COLO829 (cell line): ENCODE measurements at regions not wholly inside any gene's neighbourhood (a gene's known extent, or its start where the extent isn't known, plus 50 kb on each side); places are given as distances from the start of the nearest gene placed in this dataset.

Source experiments
- DNase-seq: peaks from one replicate; pipeline ENCODE4 v3.0.0; 2012; ENCODE audit warnings: low spot score

DNA sequence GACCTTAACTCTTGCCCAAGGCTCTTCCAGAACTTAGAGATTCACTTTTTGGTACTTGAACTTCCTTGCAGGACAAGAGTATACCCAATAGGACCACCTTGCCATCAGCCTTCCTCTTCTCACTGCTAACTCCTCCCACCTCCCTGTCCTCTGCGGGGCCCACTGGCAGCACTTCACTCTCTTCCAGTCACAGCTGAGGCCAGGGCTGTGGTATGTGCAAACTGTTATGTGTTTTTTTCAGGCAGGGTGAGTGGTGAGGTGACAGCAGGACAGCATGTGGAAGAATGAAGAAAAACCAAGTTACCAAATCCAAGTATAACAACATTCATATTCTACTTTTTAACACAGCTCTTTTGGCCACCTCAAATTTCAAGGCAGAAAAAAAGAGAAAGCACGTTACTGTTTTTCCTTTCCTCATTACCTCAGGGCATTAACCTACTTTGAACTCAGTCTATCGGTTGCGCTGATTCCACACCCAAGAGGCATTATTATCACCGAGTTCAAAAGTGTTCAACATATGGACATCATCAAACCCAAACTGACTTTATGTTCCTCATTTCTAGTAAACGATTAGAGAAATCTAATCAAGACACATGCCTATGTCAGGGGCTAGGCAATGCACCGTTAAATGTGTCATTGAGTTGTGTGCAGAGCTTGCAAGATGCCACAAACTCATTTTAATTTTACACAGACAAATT is 605.2 kb upstream of the SYT4 start:
- DNase-seq: no peak

DNA sequence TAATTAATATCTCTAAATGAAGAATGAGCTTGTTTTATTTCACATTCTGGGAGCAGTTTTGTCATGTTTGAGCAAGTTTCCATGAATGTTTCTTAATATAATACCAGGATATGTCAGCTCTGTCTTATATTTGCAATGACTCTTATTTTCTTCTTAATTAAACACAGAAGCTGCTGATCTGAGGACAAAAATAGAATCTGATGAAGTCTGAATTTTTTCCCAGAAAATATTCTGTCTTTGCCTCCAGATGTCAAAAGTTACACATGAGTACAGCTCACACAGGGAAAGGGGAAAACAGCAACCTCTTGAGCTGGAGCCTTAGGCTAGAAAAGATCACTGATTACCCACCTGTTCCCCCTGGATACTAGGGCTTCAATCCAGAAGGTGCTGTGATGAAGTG is 606.6 kb upstream of the SYT4 start:
- no peak for DNase-seq

DNA sequence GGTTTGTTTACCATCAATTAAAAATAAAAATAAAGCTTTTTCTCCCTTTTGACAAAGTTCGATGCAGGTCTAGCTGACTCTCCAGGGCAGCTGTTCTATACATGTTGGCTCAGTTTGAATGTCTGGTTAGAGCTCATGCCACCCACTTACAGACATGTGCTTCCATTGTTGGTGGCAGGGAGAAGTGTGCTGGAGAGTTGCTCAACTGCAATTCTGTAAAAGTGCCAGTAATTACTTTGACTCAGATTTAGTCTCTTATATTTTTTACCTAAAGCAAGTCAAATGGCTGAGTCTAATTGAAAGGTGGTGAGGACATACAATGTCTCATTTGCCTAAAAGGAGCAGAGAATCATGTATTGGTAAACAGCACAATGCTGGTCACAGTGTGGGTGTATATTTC is 609.1 kb upstream of the SYT4 start:
- no peak for DNase-seq

DNA sequence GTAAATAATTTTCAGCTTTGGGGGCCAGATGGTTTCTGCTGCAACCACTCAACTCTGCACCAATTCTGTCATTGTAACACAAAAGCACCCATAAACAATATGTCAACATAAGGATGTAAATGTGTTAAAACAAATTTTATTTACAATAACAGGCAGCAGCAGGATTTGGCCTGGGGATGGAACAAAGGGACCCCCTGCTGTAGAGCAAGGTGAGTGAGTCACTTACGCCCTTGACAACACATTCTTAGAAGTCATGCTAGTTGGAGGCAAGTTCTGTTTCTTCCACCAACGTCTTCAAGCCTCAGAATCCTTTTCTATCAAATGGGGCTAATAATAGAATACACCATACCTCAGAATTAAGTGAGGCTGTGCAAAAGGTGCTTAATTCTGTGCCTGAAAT is 610.2 kb upstream of the SYT4 start:
- DNase-seq: no peak

DNA sequence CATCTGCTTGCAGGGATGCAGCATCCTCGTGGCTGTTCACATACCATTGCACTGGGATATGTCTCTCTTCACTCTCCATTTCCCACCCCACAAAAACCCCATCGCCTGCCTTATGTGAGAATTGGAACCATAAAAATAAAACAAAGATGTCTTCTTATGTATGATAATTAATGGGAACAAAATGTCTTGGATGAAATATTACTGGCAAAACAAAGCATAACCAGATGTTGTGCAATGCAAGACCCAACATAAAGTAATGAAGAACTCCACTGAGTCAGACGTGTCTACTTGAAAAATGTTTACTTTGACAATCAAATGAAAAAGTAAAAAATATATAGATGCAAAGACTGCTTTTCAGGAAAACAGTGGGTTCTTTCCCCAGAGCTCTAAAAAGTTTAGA is 611.3 kb upstream of the SYT4 start:
- no peak for DNase-seq

DNA sequence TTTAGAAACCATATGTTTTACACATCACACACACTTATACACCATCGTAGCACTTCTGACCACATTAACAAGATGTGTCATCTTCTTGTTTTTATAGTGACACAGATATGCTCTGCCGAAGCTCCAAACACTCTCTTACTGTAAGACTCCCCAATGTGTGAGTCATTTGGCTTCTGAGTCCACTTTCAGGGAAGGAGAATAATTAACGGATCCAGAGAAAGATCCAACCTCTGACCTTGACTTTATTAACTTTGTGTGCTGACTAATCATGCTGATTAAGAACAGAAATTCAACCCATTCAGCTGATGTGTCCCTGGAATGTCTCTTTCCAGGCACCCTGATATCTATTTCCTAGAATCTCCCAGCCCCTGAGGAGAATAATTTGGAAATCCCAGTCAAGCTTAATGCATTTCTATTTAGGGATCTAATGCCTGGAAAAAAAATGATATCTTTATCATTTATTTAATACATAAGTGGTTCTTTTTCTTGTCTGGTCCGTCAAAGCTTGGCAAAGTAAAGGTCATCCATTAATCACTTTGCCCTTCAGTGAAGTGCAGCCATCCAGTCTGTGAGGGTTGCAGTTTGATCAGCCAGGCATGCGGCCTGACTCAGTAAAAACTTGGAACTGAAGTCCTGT is 615.8 kb upstream of the SYT4 start:
- peak; percentile 19 for DNase-seq

DNA sequence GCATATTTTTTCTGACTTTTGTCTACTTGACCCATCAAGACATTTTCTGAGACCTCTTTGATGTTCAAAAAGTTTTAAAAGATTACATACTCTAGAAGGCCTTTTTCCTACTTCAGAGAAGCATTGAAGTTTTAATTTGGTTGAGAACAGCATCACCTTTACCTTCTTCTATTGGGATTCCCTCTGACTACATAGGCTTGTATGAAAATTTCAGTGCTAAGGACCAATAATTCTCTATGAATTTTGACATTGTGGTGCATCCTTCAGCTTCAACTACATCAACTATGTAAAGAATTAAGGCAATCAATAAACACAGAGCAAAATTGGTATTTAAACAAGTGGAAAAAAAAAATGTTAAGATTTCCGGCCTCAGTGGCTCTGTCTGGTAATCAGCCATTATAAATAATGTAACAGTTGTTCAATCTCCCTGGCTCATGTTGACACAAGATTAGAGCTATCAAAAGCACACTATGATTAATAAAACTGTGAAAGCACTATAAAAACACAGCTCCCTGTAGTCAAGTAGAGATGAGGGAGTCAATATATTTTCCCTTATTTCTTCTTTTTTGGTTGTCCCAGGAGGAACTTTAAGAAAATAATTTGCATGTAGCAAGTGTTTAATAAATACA is 627.0 kb upstream of the SYT4 start:
- no peak for DNase-seq

DNA sequence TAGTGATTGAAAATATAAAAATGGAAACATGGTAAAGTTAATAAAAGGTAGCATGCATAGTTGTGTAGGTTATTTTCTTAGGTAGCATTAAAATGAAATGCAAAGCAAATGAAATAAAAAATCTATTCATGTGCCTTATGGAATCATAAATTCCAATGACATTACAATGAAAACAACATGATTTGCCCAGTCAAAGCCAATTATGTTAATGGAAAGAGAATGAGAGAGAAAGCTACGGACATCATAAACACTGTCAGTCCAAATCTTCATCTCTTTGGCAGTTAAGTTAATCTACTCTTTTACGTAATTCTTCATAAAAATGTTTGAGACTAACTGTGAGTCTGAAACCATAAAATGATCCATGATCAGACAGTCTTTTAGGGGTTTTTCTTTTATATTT is 636.7 kb upstream of the SYT4 start:
- DNase-seq: no peak

DNA sequence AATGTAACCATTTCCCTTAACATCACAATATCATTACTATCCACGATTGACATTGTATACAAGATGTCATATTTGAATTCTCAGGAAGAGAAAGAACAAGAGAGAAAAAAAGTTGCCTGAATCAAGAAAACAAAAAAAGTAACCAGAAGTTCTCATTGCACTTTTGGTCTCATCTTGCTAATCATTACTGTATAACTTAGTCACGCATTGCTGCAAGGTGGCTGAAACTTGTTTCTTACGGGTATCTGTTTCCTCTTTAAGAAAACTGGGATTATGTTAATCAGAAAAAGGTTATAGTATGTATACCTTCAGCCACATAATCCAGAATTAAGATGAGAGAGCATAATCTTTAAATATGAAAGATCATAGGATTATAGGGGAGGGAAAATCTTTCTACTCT is 639.7 kb upstream of the SYT4 start:
- no peak for DNase-seq

DNA sequence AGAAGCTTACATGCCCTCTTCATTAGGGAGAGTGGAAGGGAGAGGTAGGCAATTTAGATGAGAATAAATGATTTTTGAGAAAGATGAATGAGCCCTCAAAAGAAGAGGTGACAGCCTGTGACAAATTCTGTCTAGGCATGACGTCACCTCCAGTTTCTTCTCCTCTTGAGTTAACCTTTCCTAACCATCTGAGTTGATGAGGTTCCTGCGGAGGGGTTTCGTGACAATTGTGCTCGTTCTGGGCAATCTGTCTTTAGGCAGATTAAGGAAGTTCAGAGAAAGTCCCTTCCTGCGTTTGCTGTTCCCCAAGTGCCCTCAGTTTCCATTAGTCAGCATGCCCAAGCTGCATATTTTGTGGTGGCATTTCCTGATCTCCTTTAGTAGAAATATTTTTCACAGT is 640.2 kb upstream of the SYT4 start:
- DNase-seq: no peak

DNA sequence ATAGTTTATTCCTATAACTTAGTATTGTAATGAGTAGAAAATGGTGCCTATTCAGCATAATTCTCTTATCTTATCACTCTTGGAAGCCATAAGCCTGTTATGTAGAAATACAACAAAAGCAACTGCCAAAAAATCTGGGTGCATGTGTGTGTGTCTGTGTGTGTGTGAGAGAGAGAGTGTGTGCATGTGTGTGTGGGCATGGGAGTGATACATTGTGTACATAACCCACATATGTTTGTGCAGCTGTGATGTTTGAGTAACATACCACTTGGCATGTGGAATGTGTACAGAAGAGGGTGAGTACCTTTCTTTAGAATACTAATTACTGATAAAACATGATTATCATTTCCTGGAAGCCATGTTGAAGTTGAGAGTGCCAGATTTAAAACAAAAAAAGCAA is 642.3 kb upstream of the SYT4 start:
- DNase-seq: no peak

DNA sequence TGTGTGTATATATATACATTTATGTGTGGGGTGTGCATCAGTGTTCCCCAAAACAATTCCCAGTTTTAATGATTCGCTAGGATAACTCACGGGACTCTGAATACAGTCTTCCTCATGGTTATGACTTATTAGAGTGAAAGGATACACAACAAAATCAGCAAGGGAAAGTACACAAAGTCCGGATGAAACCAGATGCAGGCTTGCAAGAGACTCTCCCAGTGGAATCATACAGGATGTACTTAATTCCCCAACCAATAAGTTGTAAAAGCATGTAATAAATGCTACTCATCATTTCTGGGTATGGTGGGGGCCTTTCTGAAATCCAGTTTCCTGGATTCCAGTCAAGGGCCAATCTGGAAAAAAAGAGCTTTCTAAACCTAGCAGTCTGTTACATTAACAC is 654.1 kb upstream of the SYT4 start:
- no peak for DNase-seq

DNA sequence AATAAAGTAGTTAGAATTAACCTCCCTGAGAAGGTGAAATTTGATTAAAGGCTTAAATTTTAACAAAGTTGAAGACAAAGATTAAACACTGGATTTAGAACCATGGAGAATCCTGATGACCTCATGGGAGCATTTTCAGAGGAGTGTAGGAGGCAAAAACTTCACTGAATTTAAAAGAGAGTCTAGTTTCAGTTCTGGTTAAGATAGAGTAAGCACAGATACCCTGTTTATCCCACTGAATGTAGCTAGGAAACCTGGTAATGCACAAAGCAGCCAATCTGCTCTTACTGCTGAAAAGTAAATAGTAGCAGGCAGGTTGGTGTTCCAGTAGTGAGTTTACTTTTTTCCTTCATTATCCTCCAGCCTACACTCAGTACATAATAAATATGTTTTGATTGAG is 654.9 kb upstream of the SYT4 start:
- no peak for DNase-seq

DNA sequence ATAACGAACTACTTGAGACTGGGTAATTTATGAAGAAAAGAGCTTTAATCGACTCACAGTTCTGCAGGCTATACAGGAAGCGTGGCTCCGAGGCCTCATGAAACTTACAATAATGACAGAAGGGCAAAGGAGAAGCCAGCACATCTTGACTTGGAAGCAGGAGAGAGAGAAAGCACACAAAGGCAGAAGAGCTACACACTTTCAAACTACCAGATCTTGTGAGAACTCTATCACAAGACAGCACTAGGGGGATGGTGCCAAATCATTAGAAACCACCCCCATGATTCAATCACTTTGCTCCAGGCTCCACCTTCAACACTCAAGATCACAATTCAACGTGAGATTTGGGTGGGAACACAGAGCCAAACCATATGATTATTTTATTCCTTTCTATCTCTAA is 655.9 kb upstream of the SYT4 start:
- DNase-seq: no peak

DNA sequence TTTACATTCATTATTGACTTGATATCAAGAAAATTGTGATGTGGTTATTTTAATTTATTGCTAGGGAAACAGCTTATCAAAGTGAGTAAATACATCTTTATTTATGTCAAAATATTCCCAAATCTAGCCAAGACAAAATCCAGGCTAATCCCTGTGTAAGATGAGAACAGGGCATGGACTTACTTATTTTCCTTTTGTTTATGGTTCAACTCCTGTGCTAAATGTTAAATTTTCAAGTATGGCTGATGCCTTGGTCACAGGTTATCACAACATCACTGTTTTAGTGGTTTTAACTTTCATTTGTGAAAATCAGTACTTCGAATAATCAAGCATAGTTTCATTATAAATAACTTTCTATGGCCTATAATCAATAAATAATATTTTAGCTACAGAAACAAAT is 657.0 kb upstream of the SYT4 start:
- DNase-seq: no peak

DNA sequence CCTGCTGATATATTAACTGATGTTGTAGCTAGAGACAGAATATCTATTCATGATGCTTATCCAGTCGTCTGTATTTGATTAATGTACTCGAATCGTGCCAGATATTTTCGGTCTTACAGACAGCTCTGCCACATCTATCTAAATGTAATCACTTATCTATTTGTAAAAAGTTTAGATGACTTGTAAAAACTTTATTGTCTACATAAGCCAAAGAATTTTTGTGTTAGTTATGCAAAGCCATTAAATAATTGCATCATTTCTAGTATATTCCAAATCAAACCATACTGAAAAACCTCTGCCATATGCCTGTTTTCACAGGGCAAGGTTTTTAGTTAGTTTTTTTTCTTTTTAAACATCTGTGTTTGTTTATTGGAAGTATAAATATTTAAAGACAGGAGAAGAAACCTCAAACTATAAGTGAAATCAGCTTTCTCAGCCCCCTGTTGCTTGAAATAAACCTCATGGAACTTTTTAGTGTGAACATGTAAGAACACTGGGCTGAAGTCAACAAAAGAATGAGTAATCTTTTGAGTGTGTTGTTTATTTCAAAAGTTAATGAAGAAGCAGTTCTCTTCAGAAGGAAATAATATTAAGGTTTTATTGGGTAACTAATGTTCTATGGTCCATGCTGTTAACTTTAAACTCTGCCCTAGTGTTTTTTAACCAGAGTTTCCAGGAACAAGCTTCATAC is 657.6 kb upstream of the SYT4 start:
- no peak for DNase-seq

DNA sequence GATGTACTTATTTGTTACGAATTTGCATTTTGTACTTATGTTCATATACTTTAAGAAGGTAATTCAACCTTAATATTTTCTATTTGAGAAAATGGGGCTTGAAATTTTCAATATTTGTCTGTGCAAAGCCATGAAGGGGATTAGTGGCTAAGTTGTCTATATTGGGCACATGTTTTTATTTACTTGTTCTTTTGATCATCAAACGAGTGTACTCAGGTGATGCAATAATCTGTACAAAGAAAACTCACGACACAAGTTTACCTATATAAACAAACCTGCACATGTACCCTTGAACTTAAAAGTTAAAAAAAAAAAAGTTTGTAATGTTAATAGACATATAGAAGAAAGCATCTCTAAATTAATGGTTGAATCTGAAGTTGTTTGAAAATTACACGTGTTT is 658.9 kb upstream of the SYT4 start:
- no peak for DNase-seq

DNA sequence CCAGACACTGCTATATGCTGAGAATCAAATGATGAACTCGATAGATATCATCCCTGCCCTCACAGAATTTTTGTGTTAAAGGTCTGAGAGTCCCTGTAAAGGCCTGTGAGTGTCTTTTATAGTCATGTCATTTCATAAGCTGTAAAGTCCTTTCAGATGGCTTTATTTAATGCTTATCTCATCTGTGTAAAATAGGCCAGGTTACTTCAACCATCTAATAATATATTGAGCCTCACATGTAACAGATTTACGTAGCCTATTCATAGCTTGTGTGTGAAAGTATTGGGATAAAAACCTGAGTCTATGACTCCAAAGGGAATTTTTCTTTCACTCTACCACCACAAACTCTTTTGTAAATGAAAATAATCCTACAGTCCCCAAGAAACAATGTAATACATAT is 672.0 kb upstream of the SYT4 start:
- DNase-seq: no peak

DNA sequence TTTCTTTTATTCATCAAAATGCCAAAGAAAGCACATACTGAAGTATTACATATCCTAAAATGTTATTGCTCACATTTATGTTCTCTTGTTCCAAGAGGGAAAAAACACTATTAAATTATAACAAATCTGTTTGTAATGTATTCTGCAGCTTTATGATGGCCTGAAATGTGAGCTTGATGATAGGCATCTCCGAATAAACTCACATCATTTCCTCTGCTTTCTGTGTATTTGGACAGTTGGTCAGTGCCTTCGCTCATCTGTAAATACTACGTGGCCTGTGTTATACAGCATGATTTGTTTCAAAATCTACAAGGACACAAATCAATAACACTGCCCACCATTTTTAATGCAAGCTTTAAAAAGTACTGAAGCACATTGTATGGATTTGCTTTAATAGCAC is 672.8 kb upstream of the SYT4 start:
- DNase-seq: no peak

DNA sequence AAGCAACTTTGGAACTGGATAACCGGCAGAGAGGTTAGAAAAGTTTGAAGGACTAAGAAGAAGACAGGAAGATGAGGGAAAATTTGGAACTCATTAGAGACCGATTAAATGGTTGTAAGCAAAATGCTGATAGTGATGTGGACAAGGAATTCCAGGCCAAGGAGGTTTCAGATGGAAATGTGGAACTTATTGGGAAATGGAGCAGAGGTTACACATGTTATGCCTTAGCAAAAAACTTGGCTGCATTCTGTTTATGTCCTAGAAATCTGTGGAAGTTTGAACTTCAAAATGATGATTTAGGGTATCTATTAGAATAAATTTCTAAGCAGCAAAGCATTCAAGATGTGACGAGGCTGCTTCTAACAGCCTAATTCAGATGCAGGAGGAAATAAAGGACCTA is 675.1 kb upstream of the SYT4 start:
- DNase-seq: no peak

DNA sequence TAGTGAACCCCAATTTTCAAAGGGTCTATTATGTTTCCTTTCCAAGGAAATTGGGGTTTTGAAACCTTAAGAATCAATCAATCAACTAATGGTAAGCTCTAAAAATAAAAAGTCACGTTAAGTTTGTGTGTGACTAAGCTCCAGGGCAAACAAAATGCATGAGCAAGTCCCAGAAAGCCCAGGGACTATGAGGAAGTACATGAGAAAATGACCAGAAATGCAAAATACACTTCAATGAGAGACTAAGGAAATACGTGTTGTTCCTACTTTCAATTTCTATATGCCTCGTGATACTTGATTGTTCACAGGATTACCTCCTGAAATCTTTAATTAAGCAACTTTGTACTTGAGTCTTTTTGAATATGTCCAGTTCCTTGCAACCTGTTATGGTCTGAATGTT is 684.4 kb upstream of the SYT4 start:
- no peak for DNase-seq

DNA sequence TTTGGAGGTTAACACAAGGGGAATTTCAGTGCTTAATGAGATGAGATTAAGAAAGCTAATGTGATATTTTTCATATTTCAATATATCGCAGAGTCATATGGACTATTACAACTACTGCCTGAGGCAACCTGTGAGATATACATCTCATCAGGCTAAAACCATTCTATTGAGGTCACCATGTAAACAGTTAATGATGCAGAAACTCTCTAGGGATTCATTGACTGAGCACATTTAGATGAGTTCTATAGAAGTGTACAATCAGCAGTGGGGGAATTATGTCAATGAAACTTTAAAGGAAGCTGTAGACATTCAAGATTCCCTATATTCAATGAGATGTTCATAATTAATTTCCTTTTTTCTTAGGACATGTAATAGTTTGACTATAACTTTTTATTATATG is 687.4 kb upstream of the SYT4 start:
- DNase-seq: no peak

DNA sequence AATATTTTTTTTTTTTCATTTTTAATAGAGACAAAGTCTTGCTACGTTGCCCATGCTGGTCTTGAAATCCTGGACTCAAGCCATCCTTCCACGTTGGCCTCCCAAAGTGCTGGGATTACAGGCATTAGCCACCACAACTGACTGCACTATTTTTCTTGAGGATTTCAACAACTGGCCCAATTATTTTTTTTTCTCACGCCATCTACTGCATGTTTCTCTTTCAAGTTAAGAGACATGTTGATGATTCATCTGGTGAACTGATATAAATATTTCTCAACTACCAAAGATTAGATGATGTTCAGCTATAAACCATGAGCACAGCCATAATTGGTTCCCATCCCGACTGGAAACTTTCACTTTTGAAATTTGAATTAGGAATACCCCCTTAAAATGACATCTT is 688.4 kb upstream of the SYT4 start:
- DNase-seq: no peak
